HG03457 (cell line): ENCODE measurements at regions not wholly inside any gene's neighbourhood (a gene's known extent, or its start where the extent isn't known, plus 50 kb on each side); places are given as distances from the start of the nearest gene placed in this dataset.
"Not testable (repeated sequence)": the region's sequence is repeated elsewhere in the genome, so short reads cannot be mapped to it uniquely, and the experiment has no call there.

Experiments
- ATAC-seq: cut with Tn5 transposase; IDR thresholded peaks from one replicate; pipeline ENCODE4 v1.9.1; 2021; ENCODE audit warnings: moderate number of reproducible peaks; ENCODE audit not compliant: unreplicated experiment

GRCh38 chr14:101076451-101077198 is 173.1 kb upstream of the RTL1 start:
- ATAC-seq: no peak

GRCh38 chr14:101077481-101078074 is 174.1 kb upstream of the RTL1 start:
- ATAC-seq: no peak

- no peak for ATAC-seq
Observed at GRCh38 chr14:101078170-101078891, 174.8 kb upstream of the RTL1 start.

- ATAC-seq: no peak
Observed at GRCh38 chr14:101078892-101079221, 175.3 kb upstream of the RTL1 start.

GRCh38 chr14:101080922-101081593 is 177.5 kb upstream of the RTL1 start:
- no peak for ATAC-seq

GRCh38 chr14:101082036-101082435 is 178.5 kb upstream of the RTL1 start:
- ATAC-seq: no peak

- no peak for ATAC-seq
Observed at GRCh38 chr14:101082436-101083384, 179.2 kb upstream of the RTL1 start.

GRCh38 chr14:101083564-101084435 is 180.3 kb upstream of the RTL1 start:
- no peak for ATAC-seq

- ATAC-seq: no peak
Observed at GRCh38 chr14:101084436-101084826, 180.9 kb upstream of the RTL1 start.

- ATAC-seq: no peak
Observed at GRCh38 chr14:101086926-101087325, 183.4 kb upstream of the RTL1 start.

GRCh38 chr14:101087614-101088394 is 184.3 kb upstream of the RTL1 start:
- no peak for ATAC-seq

GRCh38 chr14:101088395-101088667 is 184.8 kb upstream of the RTL1 start:
- no peak for ATAC-seq

GRCh38 chr14:101088714-101089113 is 185.2 kb upstream of the RTL1 start:
- ATAC-seq: no peak

- ATAC-seq: not testable (repeated sequence)
Observed at GRCh38 chr14:101090478-101090877, 187.0 kb upstream of the RTL1 start.

- no peak for ATAC-seq
Observed at GRCh38 chr14:101090976-101091375, 187.5 kb upstream of the RTL1 start.

- ATAC-seq: not testable (repeated sequence)
Observed at GRCh38 chr14:101094916-101095315, 191.4 kb upstream of the RTL1 start.

- ATAC-seq: no peak
Observed at GRCh38 chr14:101096551-101096950, 193.0 kb upstream of the RTL1 start.

GRCh38 chr14:101097109-101097793 is 193.7 kb upstream of the RTL1 start:
- no peak for ATAC-seq
